HG03175 (cell line): ENCODE measurements at regions not wholly inside any gene's neighbourhood (a gene's known extent, or its start where the extent isn't known, plus 50 kb on each side); places are given as distances from the start of the nearest gene placed in this dataset.

Experiments
- ATAC-seq: cut with Tn5 transposase; IDR thresholded peaks from one replicate; pipeline ENCODE4 v1.9.1; 2021; ENCODE audit warnings: mild to moderate bottlenecking, moderate library complexity; ENCODE audit not compliant: unreplicated experiment

- no peak for ATAC-seq
These were observed 54.2 kb upstream of the IRX4 start for GRCh38 chr5:1936901-1937300.

DNA sequence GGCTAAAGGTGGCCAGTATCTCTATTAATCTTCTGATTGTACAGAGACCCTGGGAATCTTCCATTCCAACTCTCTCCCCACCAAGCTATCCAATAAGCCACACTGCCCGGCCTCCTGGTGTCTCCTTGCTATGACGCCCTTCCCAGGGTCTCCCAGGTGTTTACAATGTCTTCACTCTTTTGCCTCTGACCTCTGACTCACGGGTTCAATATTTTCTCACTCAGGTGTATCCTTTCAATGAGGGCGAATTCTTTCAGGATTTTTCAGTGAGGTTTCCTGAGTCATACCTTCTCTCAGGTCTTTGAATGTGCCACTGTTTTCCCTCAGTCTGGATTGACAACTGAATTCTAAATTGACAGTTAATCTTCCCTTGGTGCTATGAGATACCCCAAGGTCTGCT, 53.7 kb upstream of the IRX4 start:
- no peak for ATAC-seq

- no peak for ATAC-seq
These were observed 52.2 kb upstream of the IRX4 start for GRCh38 chr5:1934801-1935429.

GRCh38 chr5:1934056-1934394, 51.3 kb upstream of the IRX4 start:
- no peak for ATAC-seq

GRCh38 chr5:1933364-1934055, 50.8 kb upstream of the IRX4 start:
- no peak for ATAC-seq
